Breast epithelium (tissue), 3 donors: ENCODE measurements at regions not wholly inside any gene's neighbourhood (a gene's known extent, or its start where the extent isn't known, plus 50 kb on each side); places are given as distances from the start of the nearest gene placed in this dataset.
"Not testable (repeated sequence)": the region's sequence is repeated elsewhere in the genome, so short reads cannot be mapped to it uniquely, and the experiment has no call there.

Source experiments
- CTCF ChIP-seq, 3 donors: fragments of 450-650 bp; IDR thresholded peaks; one replicate each; pipeline ENCODE4 v1.5.1; 2016 to 2017; ENCODE audit warnings: antibody characterized with exemption in 3 of 3, mild to moderate bottlenecking in 3 of 3, moderate library complexity in 3 of 3
- POLR2A ChIP-seq: fragments of 450-650 bp; IDR thresholded peaks from one replicate; pipeline ENCODE4 v1.6.1; 2016; ENCODE audit warnings: antibody characterized with exemption, mild to moderate bottlenecking, moderate library complexity
- POLR2AphosphoS5 ChIP-seq, 3 donors: sonication (generic); formaldehyde crosslinking; IDR thresholded peaks; one replicate each; pipeline ENCODE4 v1.6.1; 2017; ENCODE audit warnings: antibody characterized with exemption in 3 of 3

- TF ChIP-seq CTCF (IDR thresholded peaks at IDR 0.05); POLR2AphosphoS5 (IDR thresholded peaks at IDR 0.05); POLR2A: not testable (repeated sequence)
Observed at GRCh38 chrX:92110410-92110911, 331.3 kb downstream of the PCDH11X start.
